A549 (cell line): ENCODE measurements at regions not wholly inside any gene's neighbourhood (a gene's known extent, or its start where the extent isn't known, plus 50 kb on each side); places are given as distances from the start of the nearest gene placed in this dataset.

ENCODE experiments used
- ATAC-seq, 2 experiments: fragments of 200-7000 bp in 1 of 2; fragments of >200 bp in 1 of 2; cut with Nextera tagmentation in 1 of 2; cut with Tn5 transposase in 1 of 2; 3 replicates each; pipeline versions ENCODE4 v1.8.0 to v1.9.1; 2018 to 2020; ENCODE audit warnings: mild to moderate bottlenecking in 1 of 2, moderate library complexity in 1 of 2
- CTCF ChIA-PET: fragments of 300-600 bp; sonication (Branson Sonifier 250); formaldehyde crosslinking; extraction: SDS; loops from one replicate; lab custom pipeline; 2021; ENCODE audit warnings: antibody characterized with exemption, inconsistent platforms; lab: Yijun Ruan, JAX
- POLR2A ChIA-PET: fragments of 350-600 bp; formaldehyde crosslinking; extraction: SDS; loops from one replicate; lab custom pipeline; 2021; ENCODE audit warnings: antibody characterized with exemption, inconsistent platforms; lab: Yijun Ruan, JAX
- DNase-seq, 2 experiments: peaks; one replicate each; pipeline versions ENCODE4 v3.0.0 to v3.0.0-alpha.2; 2011 to 2016; ENCODE audit warnings: low read depth in 1 of 2, low spot score in 1 of 2
- FAIRE-seq: peaks from 2 replicates; lab custom pipeline; 2011; peaks lifted over from hg19 to GRCh38; lab: Jason Lieb, UNC
- H3K27ac ChIP-seq, 2 experiments: fragments of >200 bp; sonication (Bioruptor Twin); formaldehyde crosslinking; 3 replicates each; pipeline ENCODE4 v1.5.1; 2016 to 2017
- H3K4me1 ChIP-seq: fragments of >200 bp; sonication (Bioruptor Twin); formaldehyde crosslinking; 3 replicates; pipeline ENCODE4 v1.6.1; 2016
- H3K4me2 ChIP-seq: fragments of >200 bp; sonication (Bioruptor Twin); formaldehyde crosslinking; 3 replicates; pipeline ENCODE4 v1.6.1; 2016
- H3K4me3 ChIP-seq: fragments of >200 bp; sonication (Bioruptor Twin); formaldehyde crosslinking; 3 replicates; pipeline ENCODE4 v1.5.1; 2016
- H3K9me3 ChIP-seq: fragments of >200 bp; sonication (Bioruptor Twin); formaldehyde crosslinking; 3 replicates; pipeline ENCODE4 v1.6.1; 2016
- CBX2 ChIP-seq: fragments of 200-600 bp; sonication (generic); IDR thresholded peaks from 2 replicates; pipeline ENCODE4 v1.6.1; 2016; ENCODE audit warnings: low read depth, mild to moderate bottlenecking, borderline replicate concordance
- CHD2 ChIP-seq: fragments of 150-350 bp; IDR thresholded peaks from 2 replicates; pipeline ENCODE4 v1.6.1; 2014; ENCODE audit warnings: low read length; ENCODE audit not compliant: partially characterized antibody
- EHMT2 ChIP-seq: fragments of 200-600 bp; sonication (generic); IDR thresholded peaks from 2 replicates; pipeline ENCODE4 v1.6.1; 2016; ENCODE audit warnings: antibody characterized with exemption, low read depth, mild to moderate bottlenecking, moderate library complexity
- EP300 ChIP-seq, 2 experiments: fragments of >200 bp; sonication (Bioruptor Twin); formaldehyde crosslinking; IDR thresholded peaks; 2 replicates in 1 of 2; 3 replicates in 1 of 2; pipeline ENCODE4 v1.6.1; 2016 to 2017
- GATA3 ChIP-seq: IDR thresholded peaks from 2 replicates; pipeline ENCODE4 v1.6.1; 2012; ENCODE audit warnings: borderline replicate concordance
- HEYL ChIP-seq: fragments of 250-450 bp; sonication (Bioruptor Pico); IDR thresholded peaks from 2 replicates; pipeline ENCODE4 v1.8.0; 2021; ENCODE audit warnings: mild to moderate bottlenecking, moderate library complexity
- HOXA7 ChIP-seq: fragments of 250-450 bp; sonication (Bioruptor Pico); IDR thresholded peaks from 2 replicates; pipeline ENCODE4 v1.5.0; 2020; ENCODE audit warnings: mild to moderate bottlenecking, moderate library complexity
- HOXB13 ChIP-seq: fragments of 250-450 bp; sonication (Bioruptor Pico); IDR thresholded peaks from 2 replicates; pipeline ENCODE4 v1.5.0; 2020; ENCODE audit warnings: low read depth, mild to moderate bottlenecking, moderate library complexity
- JUNB ChIP-seq: fragments of >200 bp; sonication (Bioruptor Twin); formaldehyde crosslinking; IDR thresholded peaks from 2 replicates; pipeline ENCODE4 v1.6.1; 2016
- MYC ChIP-seq: IDR thresholded peaks from 2 replicates; pipeline ENCODE4 v1.6.1; 2012; ENCODE audit warnings: mild to moderate bottlenecking, inconsistent platforms, low read length, improper control_type of control experiment, borderline replicate concordance
- NFE2L2 ChIP-seq: fragments of 150-350 bp; conservative IDR thresholded peaks from 2 replicates; pipeline ENCODE4 v1.6.1; 2014; ENCODE audit warnings: low read length
- NPAS2 ChIP-seq: fragments of 250-450 bp; sonication (Bioruptor Pico); IDR thresholded peaks from 2 replicates; pipeline ENCODE4 v1.8.0; 2022; ENCODE audit warnings: mild to moderate bottlenecking, moderate library complexity, borderline replicate concordance
- POLR2A ChIP-seq: IDR thresholded peaks from 2 replicates; pipeline ENCODE4 v1.6.1; 2012; ENCODE audit warnings: mild to moderate bottlenecking, low read length
- RNF2 ChIP-seq: fragments of 200-600 bp; sonication (generic); IDR thresholded peaks from 2 replicates; pipeline ENCODE4 v1.6.1; 2016; ENCODE audit warnings: low read depth, mild to moderate bottlenecking, antibody characterized with exemption, moderate library complexity, borderline replicate concordance
- SMC3 ChIP-seq: fragments of >200 bp; sonication (Bioruptor Twin); formaldehyde crosslinking; IDR thresholded peaks from 3 replicates; pipeline ENCODE4 v1.6.1; 2018; ENCODE audit warnings: inconsistent platforms
- SREBF2 ChIP-seq: fragments of 450-650 bp; IDR thresholded peaks from 2 replicates; pipeline ENCODE4 v1.6.1; 2014; ENCODE audit warnings: mild to moderate bottlenecking, moderate library complexity
- TFCP2L1 ChIP-seq: fragments of 250-450 bp; sonication (Bioruptor Pico); IDR thresholded peaks from 2 replicates; pipeline ENCODE4 v1.5.0; 2021; ENCODE audit warnings: mild to moderate bottlenecking
- WGBS: methylation state at CpG from one replicate; pipeline ENCODE4 v1.1.6; 2017; ENCODE audit errors: missing lambda C conversion rate; 5-methylcytosine and 5-hydroxymethylcytosine counted together
- TF ChIP-seq, protein P1 (sequence below): fragments of >200 bp; sonication (Bioruptor Twin); formaldehyde crosslinking; IDR thresholded peaks from 3 replicates; pipeline ENCODE4 v1.6.1; 2016
- TF ChIP-seq, protein P2 (sequence below): fragments of 150-350 bp; IDR thresholded peaks from 2 replicates; pipeline ENCODE4 v1.6.1; 2014; ENCODE audit warnings: low read depth, mild to moderate bottlenecking, low read length
- TF ChIP-seq, protein P3 (sequence below): IDR thresholded peaks from 2 replicates; pipeline ENCODE4 v1.6.1; 2012; ENCODE audit warnings: low read depth, borderline replicate concordance
- TF ChIP-seq, protein P4 (sequence below): fragments of 250-450 bp; sonication (Bioruptor Pico); IDR thresholded peaks from 2 replicates; pipeline ENCODE4 v1.5.0; 2021; ENCODE audit warnings: mild to moderate bottlenecking, moderate library complexity, borderline replicate concordance
- TF ChIP-seq, protein P5 (sequence below): fragments of >200 bp; sonication (Bioruptor Twin); formaldehyde crosslinking; IDR thresholded peaks from 2 replicates; pipeline ENCODE4 v1.6.1; 2016
- TF ChIP-seq, protein P6 (sequence below): fragments of 200-600 bp; sonication (generic); IDR thresholded peaks from 2 replicates; pipeline ENCODE4 v1.6.1; 2016; ENCODE audit warnings: antibody characterized with exemption, mild to moderate bottlenecking, moderate library complexity

DNA sequence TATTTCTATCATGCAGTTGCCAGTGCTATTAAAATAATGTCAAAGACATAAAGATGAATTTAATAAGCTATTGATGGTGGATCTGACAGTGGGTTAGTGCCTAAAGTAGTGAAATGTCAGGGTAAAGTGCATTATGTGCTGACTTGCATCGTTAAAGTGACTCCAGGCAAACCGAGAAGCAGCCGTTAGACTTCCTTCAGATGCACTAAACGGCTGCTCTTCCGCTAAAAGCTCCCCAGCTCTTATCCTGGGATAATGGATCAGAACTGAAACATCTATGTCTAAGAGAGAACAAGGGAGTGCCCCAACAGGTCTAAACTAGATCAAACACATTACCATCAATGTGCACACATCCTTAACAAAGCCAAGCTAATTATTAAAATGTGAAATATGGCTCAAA, 468.2 kb downstream of the NTRK2 start:
- ATAC-seq (no peak), DNase-seq (no peak), FAIRE-seq (no peak)
- CTCF ChIA-PET: interaction anchor here (1.0 to 1.5 kb wide), 2 partner anchors 12 to 470 kb away, joined by 3 read pairs; no protein-coding TSS in a partner anchor
- POLR2A ChIA-PET: no interaction called here
- TF ChIP-seq CHD2 (no peak), MYC (no peak), TFCP2L1 (CRISPR knock-in tag) (no peak), HEYL (CRISPR knock-in tag) (no peak), NPAS2 (CRISPR knock-in tag) (no peak), POLR2A (no peak), JUNB (no peak), HOXA7 (CRISPR knock-in tag) (no peak), EP300 (IDR thresholded peaks at IDR 0.05) (no peak), SREBF2 (no peak), GATA3 (no peak)
- TF ChIP-seq, protein P1, sequence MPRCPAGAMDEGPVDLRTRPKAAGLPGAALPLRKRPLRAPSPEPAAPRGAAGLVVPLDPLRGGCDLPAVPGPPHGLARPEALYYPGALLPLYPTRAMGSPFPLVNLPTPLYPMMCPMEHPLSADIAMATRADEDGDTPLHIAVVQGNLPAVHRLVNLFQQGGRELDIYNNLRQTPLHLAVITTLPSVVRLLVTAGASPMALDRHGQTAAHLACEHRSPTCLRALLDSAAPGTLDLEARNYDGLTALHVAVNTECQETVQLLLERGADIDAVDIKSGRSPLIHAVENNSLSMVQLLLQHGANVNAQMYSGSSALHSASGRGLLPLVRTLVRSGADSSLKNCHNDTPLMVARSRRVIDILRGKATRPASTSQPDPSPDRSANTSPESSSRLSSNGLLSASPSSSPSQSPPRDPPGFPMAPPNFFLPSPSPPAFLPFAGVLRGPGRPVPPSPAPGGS: no peak
- TF ChIP-seq, protein P2, sequence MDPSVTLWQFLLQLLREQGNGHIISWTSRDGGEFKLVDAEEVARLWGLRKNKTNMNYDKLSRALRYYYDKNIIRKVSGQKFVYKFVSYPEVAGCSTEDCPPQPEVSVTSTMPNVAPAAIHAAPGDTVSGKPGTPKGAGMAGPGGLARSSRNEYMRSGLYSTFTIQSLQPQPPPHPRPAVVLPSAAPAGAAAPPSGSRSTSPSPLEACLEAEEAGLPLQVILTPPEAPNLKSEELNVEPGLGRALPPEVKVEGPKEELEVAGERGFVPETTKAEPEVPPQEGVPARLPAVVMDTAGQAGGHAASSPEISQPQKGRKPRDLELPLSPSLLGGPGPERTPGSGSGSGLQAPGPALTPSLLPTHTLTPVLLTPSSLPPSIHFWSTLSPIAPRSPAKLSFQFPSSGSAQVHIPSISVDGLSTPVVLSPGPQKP: no peak
- TF ChIP-seq, protein P3, sequence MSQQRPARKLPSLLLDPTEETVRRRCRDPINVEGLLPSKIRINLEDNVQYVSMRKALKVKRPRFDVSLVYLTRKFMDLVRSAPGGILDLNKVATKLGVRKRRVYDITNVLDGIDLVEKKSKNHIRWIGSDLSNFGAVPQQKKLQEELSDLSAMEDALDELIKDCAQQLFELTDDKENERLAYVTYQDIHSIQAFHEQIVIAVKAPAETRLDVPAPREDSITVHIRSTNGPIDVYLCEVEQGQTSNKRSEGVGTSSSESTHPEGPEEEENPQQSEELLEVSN: no peak
- TF ChIP-seq, protein P4, sequence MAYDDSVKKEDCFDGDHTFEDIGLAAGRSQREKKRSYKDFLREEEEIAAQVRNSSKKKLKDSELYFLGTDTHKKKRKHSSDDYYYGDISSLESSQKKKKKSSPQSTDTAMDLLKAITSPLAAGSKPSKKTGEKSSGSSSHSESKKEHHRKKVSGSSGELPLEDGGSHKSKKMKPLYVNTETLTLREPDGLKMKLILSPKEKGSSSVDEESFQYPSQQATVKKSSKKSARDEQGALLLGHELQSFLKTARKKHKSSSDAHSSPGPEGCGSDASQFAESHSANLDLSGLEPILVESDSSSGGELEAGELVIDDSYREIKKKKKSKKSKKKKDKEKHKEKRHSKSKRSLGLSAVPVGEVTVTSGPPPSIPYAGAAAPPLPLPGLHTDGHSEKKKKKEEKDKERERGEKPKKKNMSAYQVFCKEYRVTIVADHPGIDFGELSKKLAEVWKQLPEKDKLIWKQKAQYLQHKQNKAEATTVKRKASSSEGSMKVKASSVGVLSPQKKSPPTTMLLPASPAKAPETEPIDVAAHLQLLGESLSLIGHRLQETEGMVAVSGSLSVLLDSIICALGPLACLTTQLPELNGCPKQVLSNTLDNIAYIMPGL (CRISPR knock-in tag): no peak
- TF ChIP-seq, protein P5, sequence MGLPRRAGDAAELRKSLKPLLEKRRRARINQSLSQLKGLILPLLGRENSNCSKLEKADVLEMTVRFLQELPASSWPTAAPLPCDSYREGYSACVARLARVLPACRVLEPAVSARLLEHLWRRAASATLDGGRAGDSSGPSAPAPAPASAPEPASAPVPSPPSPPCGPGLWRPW: no peak
- TF ChIP-seq, protein P6, sequence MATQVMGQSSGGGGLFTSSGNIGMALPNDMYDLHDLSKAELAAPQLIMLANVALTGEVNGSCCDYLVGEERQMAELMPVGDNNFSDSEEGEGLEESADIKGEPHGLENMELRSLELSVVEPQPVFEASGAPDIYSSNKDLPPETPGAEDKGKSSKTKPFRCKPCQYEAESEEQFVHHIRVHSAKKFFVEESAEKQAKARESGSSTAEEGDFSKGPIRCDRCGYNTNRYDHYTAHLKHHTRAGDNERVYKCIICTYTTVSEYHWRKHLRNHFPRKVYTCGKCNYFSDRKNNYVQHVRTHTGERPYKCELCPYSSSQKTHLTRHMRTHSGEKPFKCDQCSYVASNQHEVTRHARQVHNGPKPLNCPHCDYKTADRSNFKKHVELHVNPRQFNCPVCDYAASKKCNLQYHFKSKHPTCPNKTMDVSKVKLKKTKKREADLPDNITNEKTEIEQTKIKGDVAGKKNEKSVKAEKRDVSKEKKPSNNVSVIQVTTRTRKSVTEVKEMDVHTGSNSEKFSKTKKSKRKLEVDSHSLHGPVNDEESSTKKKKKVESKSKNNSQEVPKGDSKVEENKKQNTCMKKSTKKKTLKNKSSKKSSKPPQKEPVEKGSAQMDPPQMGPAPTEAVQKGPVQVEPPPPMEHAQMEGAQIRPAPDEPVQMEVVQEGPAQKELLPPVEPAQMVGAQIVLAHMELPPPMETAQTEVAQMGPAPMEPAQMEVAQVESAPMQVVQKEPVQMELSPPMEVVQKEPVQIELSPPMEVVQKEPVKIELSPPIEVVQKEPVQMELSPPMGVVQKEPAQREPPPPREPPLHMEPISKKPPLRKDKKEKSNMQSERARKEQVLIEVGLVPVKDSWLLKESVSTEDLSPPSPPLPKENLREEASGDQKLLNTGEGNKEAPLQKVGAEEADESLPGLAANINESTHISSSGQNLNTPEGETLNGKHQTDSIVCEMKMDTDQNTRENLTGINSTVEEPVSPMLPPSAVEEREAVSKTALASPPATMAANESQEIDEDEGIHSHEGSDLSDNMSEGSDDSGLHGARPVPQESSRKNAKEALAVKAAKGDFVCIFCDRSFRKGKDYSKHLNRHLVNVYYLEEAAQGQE: no peak
- no peaks in the 10 kb centered on the region for H3K4me1 ChIP-seq
- no peak overlapping the region for H3K27ac ChIP-seq
- no peaks in the 10 kb centered on the region for H3K9me3 ChIP-seq
- WGBS: 33% methylated on average over 5 of the region's 5 CpGs
- H3K4me2 ChIP-seq: no peak overlapping the region
- no peak overlapping the region for H3K4me3 ChIP-seq

DNA sequence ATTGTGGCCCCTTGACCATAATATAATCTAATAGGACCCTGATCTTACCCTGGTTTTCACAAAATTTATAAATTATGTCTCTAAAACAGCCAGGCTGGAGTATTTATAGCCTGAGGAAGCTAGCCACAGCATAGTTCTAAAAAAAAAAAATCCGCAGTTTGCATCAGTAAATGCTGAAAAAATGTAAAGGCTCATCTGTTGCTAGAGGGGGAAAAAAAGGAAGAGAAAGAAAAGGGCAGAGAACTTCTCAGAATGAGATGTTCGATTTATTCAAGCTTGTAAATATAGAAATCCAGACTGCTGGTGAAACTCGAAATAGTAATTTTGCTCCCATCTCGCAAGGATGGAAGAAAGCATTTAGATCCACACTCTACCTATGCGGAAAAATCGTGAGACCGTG, 467.5 kb downstream of the NTRK2 start:
- POLR2A ChIA-PET: no interaction called here
- Histone ChIP-seq H3K4me3 (no peak overlapping the region), H3K4me2 (no peak overlapping the region), H3K4me1 (no peaks in the 10 kb centered on the region), H3K27ac (no peak overlapping the region), H3K9me3 (no peaks in the 10 kb centered on the region)
- 23% methylated on average over 7 of the region's 7 CpGs for WGBS
- DNase-seq (no peak), FAIRE-seq (no peak), ATAC-seq (no peak)
- no peak for TF ChIP-seq CHD2
- no peak for TF ChIP-seq CBX2
- no peak for TF ChIP-seq EHMT2
- no peak for TF ChIP-seq HOXB13 (CRISPR knock-in tag)
- TF ChIP-seq, protein P4 (CRISPR knock-in tag): no peak
- TF ChIP-seq NFE2L2: no peak
- TF ChIP-seq RNF2: no peak
- TF ChIP-seq SREBF2: no peak
- TF ChIP-seq SMC3: no peak
- CTCF ChIA-PET: interaction anchor here (0.9 kb wide), 1 partner anchor 439 kb away, joined by 3 read pairs; no protein-coding TSS in a partner anchor
